ENCODE measurements at regions not wholly inside any gene's neighbourhood (a gene's known extent, or its start where the extent isn't known, plus 50 kb on each side); places are given as distances from the start of the nearest gene placed in this dataset.

DNA sequence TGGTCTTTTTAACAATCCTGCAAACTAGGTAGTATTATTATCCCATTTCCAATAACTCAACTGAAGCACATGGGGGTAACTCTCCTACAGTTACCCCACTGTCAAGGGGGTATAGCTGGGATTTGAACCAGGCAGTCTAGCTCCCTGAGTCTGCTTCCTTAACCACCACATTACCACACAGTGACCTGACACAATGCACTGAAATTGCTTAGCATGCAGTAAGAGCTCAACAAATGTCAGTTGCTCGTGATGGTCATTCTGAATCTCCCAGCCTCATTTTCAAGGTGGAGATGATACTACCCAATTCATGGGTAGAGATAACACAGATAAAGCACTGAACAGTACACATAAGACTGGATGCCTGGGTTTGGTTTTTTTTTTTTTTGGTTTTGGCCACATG is 193.2 kb upstream of the MYLIP start:
- TF ChIP-seq FOXM1 (IDR thresholded peaks at IDR 0.05; ENCODE audit: borderline replicate concordance) (no peak), SP1 (IDR thresholded peaks at IDR 0.05) (no peak), BHLHE40 (IDR thresholded peaks at IDR 0.05; ENCODE audit: borderline replicate concordance) (no peak), TARDBP (IDR thresholded peaks at IDR 0.05) (no peak), CTBP1 (IDR thresholded peaks at IDR 0.05; ENCODE audit: borderline replicate concordance) (no peak), SUZ12 (IDR thresholded peaks at IDR 0.05) (no peak), FOXK2 (IDR thresholded peaks at IDR 0.05) (no peak), ZNF384 (IDR thresholded peaks at IDR 0.05) (no peak), FOXA1 (IDR thresholded peaks at IDR 0.05) (no peak), LEF1 (IDR thresholded peaks at IDR 0.05; ENCODE audit: borderline replicate concordance) (no peak), ARNT (IDR thresholded peaks at IDR 0.05) (no peak)
- TF ChIP-seq, protein P1, sequence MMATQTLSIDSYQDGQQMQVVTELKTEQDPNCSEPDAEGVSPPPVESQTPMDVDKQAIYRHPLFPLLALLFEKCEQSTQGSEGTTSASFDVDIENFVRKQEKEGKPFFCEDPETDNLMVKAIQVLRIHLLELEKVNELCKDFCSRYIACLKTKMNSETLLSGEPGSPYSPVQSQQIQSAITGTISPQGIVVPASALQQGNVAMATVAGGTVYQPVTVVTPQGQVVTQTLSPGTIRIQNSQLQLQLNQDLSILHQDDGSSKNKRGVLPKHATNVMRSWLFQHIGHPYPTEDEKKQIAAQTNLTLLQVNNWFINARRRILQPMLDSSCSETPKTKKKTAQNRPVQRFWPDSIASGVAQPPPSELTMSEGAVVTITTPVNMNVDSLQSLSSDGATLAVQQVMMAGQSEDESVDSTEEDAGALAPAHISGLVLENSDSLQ (IDR thresholded peaks at IDR 0.05), result no peak

All from HEK293T (cell line).